Vagina (tissue), 2 donors: ENCODE measurements at regions not wholly inside any gene's neighbourhood (a gene's known extent, or its start where the extent isn't known, plus 50 kb on each side); places are given as distances from the start of the nearest gene placed in this dataset.

ENCODE experiments used
- DNase-seq, 2 donors: peaks; one replicate each; pipeline ENCODE4 v3.0.0-alpha.2; 2017; ENCODE audit errors: extremely low spot score in 2 of 2
- H3K27ac ChIP-seq: fragments of 200-600 bp; sonication (generic); one replicate; pipeline ENCODE4 v1.5.1; 2019
- H3K27me3 ChIP-seq: fragments of 200-600 bp; sonication (generic); one replicate; pipeline ENCODE4 v1.5.1; 2019
- H3K36me3 ChIP-seq, 2 donors: fragments of 200-600 bp; sonication (generic); one replicate each; pipeline ENCODE4 v1.5.1; 2017 to 2019
- H3K4me1 ChIP-seq: fragments of 200-600 bp; sonication (generic); one replicate; pipeline ENCODE4 v1.5.1; 2019
- H3K4me3 ChIP-seq, 2 donors: fragments of 200-600 bp; sonication (generic); 1 replicate in 1 of 2; 2 replicates in 1 of 2; pipeline ENCODE4 v1.5.1; 2016 to 2019
- H3K9me3 ChIP-seq: fragments of 200-600 bp; sonication (generic); one replicate; pipeline ENCODE4 v1.5.1; 2019
- CTCF ChIP-seq, 3 experiments: fragments of 450-650 bp in 2 of 3; fragments of 200-600 bp in 1 of 3; sonication (generic) in 1 of 3; IDR thresholded peaks; one replicate each; pipeline ENCODE4 v1.5.1; 2017 to 2019; ENCODE audit warnings: antibody characterized with exemption in 3 of 3, mild to moderate bottlenecking in 2 of 3, moderate library complexity in 2 of 3
- POLR2A ChIP-seq, 2 donors: fragments of 450-650 bp; IDR thresholded peaks; one replicate each; pipeline ENCODE4 v1.6.1; 2017; ENCODE audit warnings: antibody characterized with exemption in 2 of 2, mild to moderate bottlenecking in 2 of 2, moderate library complexity in 2 of 2
- POLR2AphosphoS5 ChIP-seq, 2 donors: sonication (generic); formaldehyde crosslinking; IDR thresholded peaks; one replicate each; pipeline ENCODE4 v1.9.0; 2017; ENCODE audit warnings: antibody characterized with exemption in 2 of 2, mild to moderate bottlenecking in 2 of 2, low read depth in 1 of 2; ENCODE audit not compliant: insufficient read depth in 1 of 2
- intact Hi-C: fragments of 100-400 bp; cut with DNase I; formaldehyde crosslinking; loops from one replicate; pipeline ENCODE4 v1.15.1; 2023

- H3K9me3 ChIP-seq: no peaks in the 10 kb centered on the region
- peaks cover 9% of the 10 kb centered on the region for H3K4me1 ChIP-seq
- DNase-seq: no peak
- H3K36me3 ChIP-seq: no peaks in the 10 kb centered on the region
- no peaks in the 10 kb centered on the region for H3K27me3 ChIP-seq
- intact Hi-C loops: no loop called here
- no peak overlapping the region for H3K4me3 ChIP-seq
- H3K27ac ChIP-seq: peak overlapping the region; percentile 59
- TF ChIP-seq POLR2A (IDR thresholded peaks at IDR 0.05) (no peak), POLR2AphosphoS5 (IDR thresholded peaks at IDR 0.05; ENCODE audit: insufficient read depth in 1 of 2, low read depth in 1 of 2) (no peak), CTCF (IDR thresholded peaks at IDR 0.05) (no peak)
Measured at GRCh38 chr18:22539051-22539765, 121.5 kb upstream of the CTAGE1 start.

- no peak overlapping the region for H3K27ac ChIP-seq
- TF ChIP-seq POLR2AphosphoS5 (IDR thresholded peaks at IDR 0.05; ENCODE audit: insufficient read depth in 1 of 2, low read depth in 1 of 2) (no peak), CTCF (IDR thresholded peaks at IDR 0.05) (no peak), POLR2A (IDR thresholded peaks at IDR 0.05) (no peak)
Measured at GRCh38 chr18:22541232-22541631, 123.5 kb upstream of the CTAGE1 start.

GRCh38 chr18:22542406-22542835 lies 124.7 kb upstream of the CTAGE1 start:
- TF ChIP-seq POLR2AphosphoS5 (IDR thresholded peaks at IDR 0.05; ENCODE audit: insufficient read depth in 1 of 2, low read depth in 1 of 2) (peak in 1 of 2 donors; percentile 12), CTCF (IDR thresholded peaks at IDR 0.05) (no peak), POLR2A (IDR thresholded peaks at IDR 0.05) (no peak)
- H3K36me3 ChIP-seq: no peaks in the 10 kb centered on the region
- H3K9me3 ChIP-seq: no peaks in the 10 kb centered on the region
- H3K27ac ChIP-seq: peak overlapping the region; percentile 42
- H3K4me1 ChIP-seq: peaks cover 34% of the 10 kb centered on the region
- H3K27me3 ChIP-seq: no peaks in the 10 kb centered on the region
- DNase-seq: no peak
- H3K4me3 ChIP-seq: no peak overlapping the region
- intact Hi-C loops: no loop called here

More at GRCh38 chr18:22541232-22541631, 123.5 kb upstream of the CTAGE1 start:
- Histone ChIP-seq H3K27me3 (no peaks in the 10 kb centered on the region), H3K4me3 (no peak overlapping the region), H3K36me3 (no peaks in the 10 kb centered on the region), H3K4me1 (peaks cover 22% of the 10 kb centered on the region), H3K9me3 (no peaks in the 10 kb centered on the region)
- intact Hi-C loops: no loop called here
- no peak for DNase-seq

GRCh38 chr18:22543769-22544168 lies 126.1 kb upstream of the CTAGE1 start:
- Histone ChIP-seq H3K4me3 (no peak overlapping the region), H3K36me3 (no peaks in the 10 kb centered on the region), H3K9me3 (no peaks in the 10 kb centered on the region), H3K27me3 (no peaks in the 10 kb centered on the region), H3K27ac (peak overlapping the region; percentile 46), H3K4me1 (peaks cover 46% of the 10 kb centered on the region)
- intact Hi-C loops: no loop called here
- DNase-seq: no peak
- TF ChIP-seq CTCF (IDR thresholded peaks at IDR 0.05) (no peak), POLR2A (IDR thresholded peaks at IDR 0.05) (no peak), POLR2AphosphoS5 (IDR thresholded peaks at IDR 0.05; ENCODE audit: insufficient read depth in 1 of 2, low read depth in 1 of 2) (no peak)

- Histone ChIP-seq H3K4me3 (no peak overlapping the region), H3K4me1 (peaks cover 51% of the 10 kb centered on the region), H3K36me3 (no peaks in the 10 kb centered on the region), H3K27me3 (no peaks in the 10 kb centered on the region), H3K9me3 (no peaks in the 10 kb centered on the region), H3K27ac (peak overlapping the region; percentile 46)
- intact Hi-C loops: no loop called here
- peak in 1 of 2 donors; percentile 39 for TF ChIP-seq POLR2AphosphoS5 (IDR thresholded peaks at IDR 0.05; ENCODE audit: insufficient read depth in 1 of 2, low read depth in 1 of 2)
- TF ChIP-seq CTCF (IDR thresholded peaks at IDR 0.05): no peak
- TF ChIP-seq POLR2A (IDR thresholded peaks at IDR 0.05): no peak
- no peak for DNase-seq
Measured at GRCh38 chr18:22544626-22545025, 126.9 kb upstream of the CTAGE1 start.
